Fibroblast of lung (primary cell): ENCODE measurements at regions not wholly inside any gene's neighbourhood (a gene's known extent, or its start where the extent isn't known, plus 50 kb on each side); places are given as distances from the start of the nearest gene placed in this dataset.
A peak's percentile ranks its signal among the peaks of the same experiment; 100 is the strongest.

ENCODE experiments used
- DNase-seq, 2 donors: peaks; one replicate each; pipeline versions ENCODE4 v3.0.0 to v3.0.0-alpha.2; 2010; ENCODE audit warnings: low read depth in 2 of 2
- H2AFZ ChIP-seq: 2 replicates; pipeline ENCODE4 v1.5.1; 2012; ENCODE audit warnings: low read length, control low read depth, inconsistent platforms
- H3K27ac ChIP-seq: 2 replicates; pipeline ENCODE4 v1.5.1; 2011; ENCODE audit warnings: low read length, control low read depth; ENCODE audit not compliant: insufficient read depth
- H3K27me3 ChIP-seq: 2 replicates; pipeline ENCODE4 v1.5.1; 2011; ENCODE audit warnings: mild to moderate bottlenecking, low read length; ENCODE audit not compliant: control insufficient read depth, insufficient read depth
- H3K36me3 ChIP-seq: 2 replicates; pipeline ENCODE4 v1.5.1; 2011; ENCODE audit warnings: low read length; ENCODE audit not compliant: control insufficient read depth, insufficient read depth
- H3K4me1 ChIP-seq: 2 replicates; pipeline ENCODE4 v1.5.1; 2011; ENCODE audit warnings: low read length; ENCODE audit not compliant: control insufficient read depth, insufficient read depth; ENCODE audit errors: extremely low read depth
- H3K4me2 ChIP-seq: 2 replicates; pipeline ENCODE4 v1.5.1; 2011; ENCODE audit warnings: low read length, control low read depth; ENCODE audit not compliant: insufficient read depth; ENCODE audit errors: extremely low read depth
- H3K4me3 ChIP-seq, 4 experiments: fragments of 200-600 bp in 1 of 4; sonication (generic) in 1 of 4; replicated peaks in 1 of 4; 2 replicates each; pipeline ENCODE4 v1.5.1; 2011 to 2016; ENCODE audit warnings: low read length in 4 of 4, low read depth in 3 of 4, mild to moderate bottlenecking in 3 of 4, control low read depth in 2 of 4, inconsistent platforms in 1 of 4, mixed read lengths in 1 of 4; ENCODE audit not compliant: insufficient read depth in 1 of 4; ENCODE audit errors: control extremely low read depth in 1 of 4
- H3K79me2 ChIP-seq: 2 replicates; pipeline ENCODE4 v1.5.1; 2012; ENCODE audit warnings: mild to moderate bottlenecking, low read length, inconsistent platforms; ENCODE audit not compliant: control insufficient read depth, insufficient read depth
- H3K9ac ChIP-seq: 2 replicates; pipeline ENCODE4 v1.5.1; 2011; ENCODE audit warnings: mild to moderate bottlenecking, low read length, control low read depth; ENCODE audit not compliant: insufficient read depth
- H3K9me3 ChIP-seq: 2 replicates; pipeline ENCODE4 v1.5.1; 2012; ENCODE audit warnings: low read depth, low read length; ENCODE audit not compliant: control insufficient read depth, insufficient read depth
- H4K20me1 ChIP-seq: 2 replicates; pipeline ENCODE4 v1.5.1; 2011; ENCODE audit warnings: low read length; ENCODE audit not compliant: control insufficient read depth, insufficient read depth; ENCODE audit errors: extremely low read depth
- CTCF ChIP-seq, 2 donors: IDR thresholded peaks in 1 of 2; conservative IDR thresholded peaks in 1 of 2; 1 replicate in 1 of 2; 2 replicates in 1 of 2; pipeline ENCODE4 v1.5.1; 2011 to 2012; ENCODE audit warnings: low read length in 2 of 2, control low read depth in 1 of 2, inconsistent platforms in 1 of 2, low read depth in 1 of 2, mild to moderate bottlenecking in 1 of 2
- EZH2 ChIP-seq: IDR thresholded peaks from 2 replicates; pipeline ENCODE4 v1.5.1; 2012; ENCODE audit warnings: low read length, control low read depth, mild to moderate bottlenecking; ENCODE audit errors: missing control alignments

- H3K79me2 ChIP-seq: no peaks in the 10 kb centered on the region
- H3K4me1 ChIP-seq: peaks cover 3% of the 10 kb centered on the region
- TF ChIP-seq EZH2 (no peak), CTCF (conservative IDR thresholded peaks at IDR 0.05 in 1 of 2, IDR thresholded peaks at IDR 0.05 in 1 of 2; ENCODE audit: low read depth in 1 of 2, low read length in 2 of 2) (no peak)
- H3K4me3 ChIP-seq: no peak overlapping the region
- H3K4me2 ChIP-seq: no peak overlapping the region
- no peak overlapping the region for H3K27ac ChIP-seq
- DNase-seq: peak in 1 of 2 donors; percentile 2
- H3K9ac ChIP-seq: no peak overlapping the region
- H3K9me3 ChIP-seq: no peaks in the 10 kb centered on the region
- H3K36me3 ChIP-seq: no peaks in the 10 kb centered on the region
- H4K20me1 ChIP-seq: no peaks in the 10 kb centered on the region
- no peaks in the 10 kb centered on the region for H3K27me3 ChIP-seq
- H2AFZ ChIP-seq: no peak overlapping the region
These were observed 261.9 kb downstream of the CDH26 start for GRCh38 chr20:60219984-60220562.

- TF ChIP-seq CTCF (conservative IDR thresholded peaks at IDR 0.05 in 1 of 2, IDR thresholded peaks at IDR 0.05 in 1 of 2; ENCODE audit: low read depth in 1 of 2, low read length in 2 of 2) (no peak), EZH2 (no peak)
- Histone ChIP-seq H3K9me3 (no peaks in the 10 kb centered on the region), H4K20me1 (no peaks in the 10 kb centered on the region), H3K27me3 (no peaks in the 10 kb centered on the region), H3K36me3 (no peaks in the 10 kb centered on the region), H3K4me2 (no peak overlapping the region), H3K79me2 (no peaks in the 10 kb centered on the region), H3K4me1 (peaks cover 3% of the 10 kb centered on the region), H2AFZ (no peak overlapping the region), H3K27ac (no peak overlapping the region), H3K4me3 (no peak overlapping the region), H3K9ac (no peak overlapping the region)
- DNase-seq: no peak
These were observed 262.5 kb downstream of the CDH26 start for GRCh38 chr20:60220706-60221105.

GRCh38 chr20:60221593-60221992 lies 263.4 kb downstream of the CDH26 start:
- Histone ChIP-seq H3K4me1 (no peaks in the 10 kb centered on the region), H4K20me1 (no peaks in the 10 kb centered on the region), H3K9ac (no peak overlapping the region), H3K4me2 (no peak overlapping the region), H3K9me3 (no peaks in the 10 kb centered on the region), H3K36me3 (no peaks in the 10 kb centered on the region), H2AFZ (no peak overlapping the region), H3K27ac (no peak overlapping the region), H3K79me2 (no peaks in the 10 kb centered on the region), H3K4me3 (no peak overlapping the region), H3K27me3 (no peaks in the 10 kb centered on the region)
- DNase-seq: no peak
- TF ChIP-seq CTCF (conservative IDR thresholded peaks at IDR 0.05 in 1 of 2, IDR thresholded peaks at IDR 0.05 in 1 of 2; ENCODE audit: low read depth in 1 of 2, low read length in 2 of 2) (no peak), EZH2 (no peak)
